Tibial nerve (tissue), 3 donors: ENCODE measurements at regions not wholly inside any gene's neighbourhood (a gene's known extent, or its start where the extent isn't known, plus 50 kb on each side); places are given as distances from the start of the nearest gene placed in this dataset.

Experiments used
- CTCF ChIP-seq, 5 experiments: fragments of 200-600 bp in 3 of 5; fragments of 450-650 bp in 2 of 5; sonication (generic) in 3 of 5; IDR thresholded peaks; one replicate each; pipeline ENCODE4 v1.5.1; 2016 to 2019; ENCODE audit warnings: antibody characterized with exemption in 5 of 5, mild to moderate bottlenecking in 3 of 5, moderate library complexity in 2 of 5
- POLR2A ChIP-seq, 2 donors: fragments of 450-650 bp; IDR thresholded peaks; one replicate each; pipeline ENCODE4 v1.6.1; 2017; ENCODE audit warnings: antibody characterized with exemption in 2 of 2, mild to moderate bottlenecking in 2 of 2, moderate library complexity in 2 of 2

- no peak for TF ChIP-seq CTCF (IDR thresholded peaks at IDR 0.05)
- TF ChIP-seq POLR2A (IDR thresholded peaks at IDR 0.05), result no peak
Measured at GRCh38 chr15:72889545-72889944, 106.0 kb upstream of the ADPGK start.
